ENCODE measurements at regions not wholly inside any gene's neighbourhood (a gene's known extent, or its start where the extent isn't known, plus 50 kb on each side); places are given as distances from the start of the nearest gene placed in this dataset.

GRCh38 chr13:76570510-76570971 lies 315.7 kb downstream of the KCTD12 start:
- no peak for FAIRE-seq
- TF ChIP-seq PAX5 (IDR thresholded peaks at IDR 0.05; ENCODE audit: insufficient read depth, low read length, severe bottlenecking) (no peak), TAF1 (IDR thresholded peaks at IDR 0.05; ENCODE audit: low read depth, low read length) (no peak), POU2F2 (IDR thresholded peaks at IDR 0.05; ENCODE audit: low read depth, low read length) (no peak), POLR2AphosphoS5 (IDR thresholded peaks at IDR 0.05; ENCODE audit: low read depth, low read length) (no peak), POLR2A (IDR thresholded peaks at IDR 0.05; ENCODE audit: low read depth, low read length) (no peak), SPI1 (IDR thresholded peaks at IDR 0.05; ENCODE audit: low read depth, low read length) (no peak)
- DNase-seq (ENCODE audit: insufficient read length, low spot score) = no peak

GRCh38 chr13:76556627-76557026 lies 329.6 kb downstream of the KCTD12 start:
- no peak for TF ChIP-seq POLR2AphosphoS5 (IDR thresholded peaks at IDR 0.05; ENCODE audit: low read depth, low read length)
- TF ChIP-seq PAX5 (IDR thresholded peaks at IDR 0.05; ENCODE audit: insufficient read depth, low read length, severe bottlenecking) = no peak
- TF ChIP-seq TAF1 (IDR thresholded peaks at IDR 0.05; ENCODE audit: low read depth, low read length) = no peak
- FAIRE-seq = no peak
- no peak for DNase-seq (ENCODE audit: insufficient read length, low spot score)

DNA sequence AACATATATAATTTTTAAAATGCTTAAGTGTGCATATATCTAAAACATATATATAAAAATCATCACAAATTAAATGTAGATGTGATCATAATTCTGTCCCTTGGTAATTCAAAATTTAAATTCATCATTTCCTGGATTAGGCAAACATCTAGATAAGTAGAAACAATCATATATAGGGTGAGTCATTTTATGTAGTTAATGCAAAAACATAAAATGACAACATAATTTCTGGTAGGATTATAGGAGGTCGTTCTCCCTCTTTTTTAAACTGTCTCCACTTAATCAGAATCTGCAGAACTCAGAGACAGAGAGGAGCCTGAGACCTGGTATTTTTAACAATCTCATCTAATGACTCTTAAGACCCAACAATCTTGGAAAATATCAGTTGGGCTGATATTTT lies 333.4 kb downstream of the KCTD12 start:
- FAIRE-seq (no peak), DNase-seq (ENCODE audit: insufficient read length, low spot score) (no peak)
- no peak for TF ChIP-seq PAX5 (IDR thresholded peaks at IDR 0.05; ENCODE audit: insufficient read depth, low read length, severe bottlenecking)
- no peak for TF ChIP-seq TAF1 (IDR thresholded peaks at IDR 0.05; ENCODE audit: low read depth, low read length)
- no peak for TF ChIP-seq POU2F2 (IDR thresholded peaks at IDR 0.05; ENCODE audit: low read depth, low read length)
- no peak for TF ChIP-seq POLR2AphosphoS5 (IDR thresholded peaks at IDR 0.05; ENCODE audit: low read depth, low read length)
- no peak for TF ChIP-seq POLR2A (IDR thresholded peaks at IDR 0.05; ENCODE audit: low read depth, low read length)
- TF ChIP-seq SPI1 (IDR thresholded peaks at IDR 0.05; ENCODE audit: low read depth, low read length) = no peak

DNA sequence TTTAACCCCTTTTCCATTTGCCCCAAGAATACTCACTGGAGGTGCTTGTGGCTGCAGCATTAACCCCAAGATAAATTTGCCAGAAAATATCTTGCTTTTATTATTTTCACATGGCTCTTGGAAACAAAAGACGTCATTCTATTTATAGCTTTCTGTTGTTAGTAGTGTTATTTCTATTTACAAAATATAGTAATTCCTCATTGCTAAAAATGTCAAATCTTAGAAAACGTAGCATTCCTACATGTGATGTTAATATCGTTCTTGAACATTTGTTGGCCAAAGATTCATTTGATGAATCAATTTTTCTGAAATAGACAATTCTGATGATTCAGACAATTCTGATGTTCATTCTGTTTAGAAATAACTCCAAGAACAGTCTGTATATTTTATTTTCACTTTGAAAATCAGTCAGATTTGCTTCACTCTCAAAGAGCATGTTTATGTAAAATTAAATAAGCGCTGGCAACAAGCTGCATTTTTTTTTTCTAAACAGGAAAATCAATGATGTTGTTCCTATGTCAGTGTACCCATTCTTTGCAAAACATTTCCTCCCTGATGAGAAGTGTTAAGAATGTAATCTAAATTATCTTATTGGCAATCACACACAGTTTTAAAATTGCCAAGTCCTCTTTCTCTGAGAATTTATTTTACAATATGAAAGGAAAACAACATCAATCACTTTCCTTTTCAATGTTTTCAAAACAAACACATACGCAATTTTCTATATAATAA lies 334.0 kb downstream of the KCTD12 start:
- TF ChIP-seq POLR2AphosphoS5 (IDR thresholded peaks at IDR 0.05; ENCODE audit: low read depth, low read length) = no peak
- no peak for TF ChIP-seq POLR2A (IDR thresholded peaks at IDR 0.05; ENCODE audit: low read depth, low read length)
- TF ChIP-seq POU2F2 (IDR thresholded peaks at IDR 0.05; ENCODE audit: low read depth, low read length) = no peak
- TF ChIP-seq SPI1 (IDR thresholded peaks at IDR 0.05; ENCODE audit: low read depth, low read length) = no peak
- no peak for TF ChIP-seq TAF1 (IDR thresholded peaks at IDR 0.05; ENCODE audit: low read depth, low read length)
- TF ChIP-seq PAX5 (IDR thresholded peaks at IDR 0.05; ENCODE audit: insufficient read depth, low read length, severe bottlenecking) = no peak
- FAIRE-seq (no peak), DNase-seq (ENCODE audit: insufficient read length, low spot score) (no peak)

- TF ChIP-seq POU2F2 (IDR thresholded peaks at IDR 0.05; ENCODE audit: low read depth, low read length) (no peak), POLR2A (IDR thresholded peaks at IDR 0.05; ENCODE audit: low read depth, low read length) (no peak), PAX5 (IDR thresholded peaks at IDR 0.05; ENCODE audit: insufficient read depth, low read length, severe bottlenecking) (no peak), POLR2AphosphoS5 (IDR thresholded peaks at IDR 0.05; ENCODE audit: low read depth, low read length) (no peak), TAF1 (IDR thresholded peaks at IDR 0.05; ENCODE audit: low read depth, low read length) (no peak), SPI1 (IDR thresholded peaks at IDR 0.05; ENCODE audit: low read depth, low read length) (no peak)
- DNase-seq (ENCODE audit: insufficient read length, low spot score) (no peak), FAIRE-seq (no peak)
Measured at GRCh38 chr13:76542176-76542575, 344.0 kb downstream of the KCTD12 start.

DNA sequence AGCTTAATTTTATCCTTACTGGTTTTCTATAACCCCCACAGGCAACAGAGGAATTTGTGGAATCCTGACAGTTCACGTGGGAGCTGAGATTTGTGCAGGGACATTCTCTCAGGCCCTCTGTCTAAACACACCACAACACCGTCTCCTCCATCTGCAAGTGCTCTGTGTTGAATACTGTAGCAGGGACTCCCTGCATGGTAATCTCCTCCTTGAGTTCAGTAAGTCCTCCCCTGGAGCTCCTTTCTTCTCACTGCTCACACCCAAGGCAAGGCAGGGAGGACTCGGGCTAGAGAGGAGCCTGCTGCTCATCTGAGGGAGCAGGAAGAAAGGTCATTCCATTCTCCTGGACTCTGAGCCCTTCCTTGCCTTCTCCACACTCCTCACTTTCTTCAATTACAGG lies 348.2 kb downstream of the KCTD12 start:
- no peak for FAIRE-seq
- TF ChIP-seq POU2F2 (IDR thresholded peaks at IDR 0.05; ENCODE audit: low read depth, low read length) (no peak), TAF1 (IDR thresholded peaks at IDR 0.05; ENCODE audit: low read depth, low read length) (no peak), POLR2A (IDR thresholded peaks at IDR 0.05; ENCODE audit: low read depth, low read length) (no peak), PAX5 (IDR thresholded peaks at IDR 0.05; ENCODE audit: insufficient read depth, low read length, severe bottlenecking) (no peak), POLR2AphosphoS5 (IDR thresholded peaks at IDR 0.05; ENCODE audit: low read depth, low read length) (no peak), SPI1 (IDR thresholded peaks at IDR 0.05; ENCODE audit: low read depth, low read length) (no peak)
- no peak for DNase-seq (ENCODE audit: insufficient read length, low spot score)

DNA sequence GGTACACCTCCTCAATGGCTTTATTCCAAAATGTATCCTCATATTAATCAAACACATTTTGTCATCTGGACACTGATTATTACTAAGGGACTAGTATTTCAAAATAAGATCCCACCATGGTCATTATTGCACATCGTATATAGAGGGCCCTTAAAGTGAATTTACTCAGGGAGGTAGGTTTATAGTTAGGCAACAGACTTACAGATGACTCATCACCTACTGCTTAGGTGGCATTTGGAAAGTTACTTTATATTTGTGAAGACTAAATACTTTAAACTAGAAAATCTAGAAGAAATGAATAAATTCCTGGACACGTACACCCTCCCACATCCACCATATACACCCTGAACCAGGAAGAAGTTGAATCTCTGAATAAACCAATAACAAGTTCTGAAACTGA lies 353.0 kb downstream of the KCTD12 start:
- FAIRE-seq (no peak), DNase-seq (ENCODE audit: insufficient read length, low spot score) (no peak)
- TF ChIP-seq PAX5 (IDR thresholded peaks at IDR 0.05; ENCODE audit: insufficient read depth, low read length, severe bottlenecking) (no peak), POU2F2 (IDR thresholded peaks at IDR 0.05; ENCODE audit: low read depth, low read length) (no peak), POLR2A (IDR thresholded peaks at IDR 0.05; ENCODE audit: low read depth, low read length) (no peak), POLR2AphosphoS5 (IDR thresholded peaks at IDR 0.05; ENCODE audit: low read depth, low read length) (no peak), TAF1 (IDR thresholded peaks at IDR 0.05; ENCODE audit: low read depth, low read length) (no peak), SPI1 (IDR thresholded peaks at IDR 0.05; ENCODE audit: low read depth, low read length) (no peak)

GRCh38 chr13:76527041-76527440 lies 359.2 kb downstream of the KCTD12 start:
- no peak for TF ChIP-seq POLR2A (IDR thresholded peaks at IDR 0.05; ENCODE audit: low read depth, low read length)
- no peak for TF ChIP-seq TAF1 (IDR thresholded peaks at IDR 0.05; ENCODE audit: low read depth, low read length)
- no peak for TF ChIP-seq SPI1 (IDR thresholded peaks at IDR 0.05; ENCODE audit: low read depth, low read length)
- no peak for TF ChIP-seq POLR2AphosphoS5 (IDR thresholded peaks at IDR 0.05; ENCODE audit: low read depth, low read length)
- no peak for TF ChIP-seq PAX5 (IDR thresholded peaks at IDR 0.05; ENCODE audit: insufficient read depth, low read length, severe bottlenecking)
- TF ChIP-seq POU2F2 (IDR thresholded peaks at IDR 0.05; ENCODE audit: low read depth, low read length) = no peak
- FAIRE-seq (no peak), DNase-seq (ENCODE audit: insufficient read length, low spot score) (no peak)

- TF ChIP-seq PAX5 (IDR thresholded peaks at IDR 0.05; ENCODE audit: insufficient read depth, low read length, severe bottlenecking) = no peak
- no peak for TF ChIP-seq SPI1 (IDR thresholded peaks at IDR 0.05; ENCODE audit: low read depth, low read length)
- no peak for TF ChIP-seq TAF1 (IDR thresholded peaks at IDR 0.05; ENCODE audit: low read depth, low read length)
- no peak for TF ChIP-seq POLR2A (IDR thresholded peaks at IDR 0.05; ENCODE audit: low read depth, low read length)
- no peak for TF ChIP-seq POLR2AphosphoS5 (IDR thresholded peaks at IDR 0.05; ENCODE audit: low read depth, low read length)
- TF ChIP-seq POU2F2 (IDR thresholded peaks at IDR 0.05; ENCODE audit: low read depth, low read length) = no peak
- no peak for DNase-seq (ENCODE audit: insufficient read length, low spot score)
- FAIRE-seq = peak; percentile 40
Measured at GRCh38 chr13:76523740-76524340, 362.4 kb downstream of the KCTD12 start.
